H1 (cell line): ENCODE measurements at regions not wholly inside any gene's neighbourhood (a gene's known extent, or its start where the extent isn't known, plus 50 kb on each side); places are given as distances from the start of the nearest gene placed in this dataset.

Source experiments
- CTCF ChIA-PET: fragments of 300-600 bp; sonication (Branson Sonifier 250); formaldehyde crosslinking; loops from one replicate; lab custom pipeline; 2021; ENCODE audit not compliant: partially characterized antibody; lab: Charles Lee
- POLR2A ChIA-PET: fragments of 300-600 bp; sonication (Branson Sonifier 250); formaldehyde crosslinking; loops from one replicate; lab custom pipeline; 2021; ENCODE audit warnings: inconsistent platforms; ENCODE audit not compliant: partially characterized antibody; lab: Charles Lee
- DNase-seq, 2 experiments: peaks; one replicate each; pipeline versions ENCODE4 v3.0.0 to v3.0.0-alpha.2; 2010 to 2022; ENCODE audit warnings: low spot score in 2 of 2, low read depth in 1 of 2, mixed read lengths in 1 of 2
- FAIRE-seq: peaks from 2 replicates; lab custom pipeline; 2011; peaks lifted over from hg19 to GRCh38; lab: Jason Lieb, UNC
- H2AFZ ChIP-seq: 2 replicates; pipeline ENCODE4 v1.8.1; 2012; ENCODE audit warnings: low read length, inconsistent platforms
- H2AK5ac ChIP-seq: 2 replicates; pipeline ENCODE4 v1.6.1; 2013; ENCODE audit warnings: low read depth, low read length
- H2BK120ac ChIP-seq: replicated peaks from 2 replicates; pipeline ENCODE3; 2013; ENCODE audit warnings: low read depth, low read length, inconsistent platforms
- H2BK12ac ChIP-seq: 2 replicates; pipeline ENCODE4 v1.6.1; 2013; ENCODE audit warnings: low read depth, low read length
- H2BK15ac ChIP-seq: 2 replicates; pipeline ENCODE4 v1.6.1; 2013; ENCODE audit warnings: low read length
- H2BK20ac ChIP-seq: 2 replicates; pipeline ENCODE4 v1.6.1; 2013; ENCODE audit warnings: low read length
- H2BK5ac ChIP-seq: 2 replicates; pipeline ENCODE4 v1.6.1; 2013; ENCODE audit warnings: low read depth, low read length
- H3K14ac ChIP-seq: 2 replicates; pipeline ENCODE4 v1.6.1; 2013; ENCODE audit warnings: inconsistent platforms; ENCODE audit not compliant: insufficient read length
- H3K18ac ChIP-seq: 2 replicates; pipeline ENCODE4 v1.6.1; 2013; ENCODE audit warnings: low read length; ENCODE audit errors: extremely low read depth
- H3K23ac ChIP-seq: 2 replicates; pipeline ENCODE4 v1.6.1; 2013; ENCODE audit warnings: inconsistent platforms; ENCODE audit not compliant: insufficient read length
- H3K23me2 ChIP-seq: 2 replicates; pipeline ENCODE4 v1.6.1; 2013; ENCODE audit warnings: low read depth, low read length
- H3K27ac ChIP-seq: 2 replicates; pipeline ENCODE4 v1.6.1; 2011; ENCODE audit warnings: low read depth, low read length, inconsistent platforms
- H3K27me3 ChIP-seq, 4 experiments: replicated peaks in 1 of 4; 1 replicate in 1 of 4; 2 replicates in 3 of 4; pipeline versions ENCODE4 v1.6.1 to v1.8.1; 2011 to 2013; ENCODE audit warnings: low read length in 3 of 4, mild to moderate bottlenecking in 3 of 4, inconsistent platforms in 2 of 4, mixed read lengths in 2 of 4, moderate library complexity in 1 of 4; ENCODE audit not compliant: control insufficient read depth in 3 of 4, insufficient read depth in 3 of 4; ENCODE audit errors: extremely low read depth in 1 of 4
- H3K36me3 ChIP-seq, 4 experiments: 2 replicates each; pipeline versions ENCODE4 v1.6.1 to v1.8.1; 2011 to 2013; ENCODE audit warnings: mild to moderate bottlenecking in 4 of 4, low read length in 3 of 4, moderate library complexity in 2 of 4, control low read depth in 1 of 4, inconsistent platforms in 1 of 4; ENCODE audit not compliant: insufficient read depth in 4 of 4, control insufficient read depth in 2 of 4
- H3K4ac ChIP-seq: replicated peaks from 2 replicates; pipeline ENCODE3; 2013; ENCODE audit warnings: low read length, low read depth, mixed read lengths, inconsistent platforms; ENCODE audit not compliant: insufficient read length
- H3K4me1 ChIP-seq, 4 experiments: replicated peaks in 1 of 4; 1 replicate in 1 of 4; 2 replicates in 3 of 4; pipeline versions ENCODE4 v1.6.1 to v1.8.1; 2011 to 2013; ENCODE audit warnings: low read length in 3 of 4, inconsistent platforms in 2 of 4, mixed read lengths in 1 of 4; ENCODE audit not compliant: insufficient read depth in 4 of 4, control insufficient read depth in 3 of 4
- H3K4me2 ChIP-seq, 2 experiments: 2 replicates each; pipeline versions ENCODE4 v1.6.1 to v1.8.1; 2011 to 2013; ENCODE audit warnings: low read depth in 2 of 2, low read length in 2 of 2, control low read depth in 1 of 2, inconsistent platforms in 1 of 2, mild to moderate bottlenecking in 1 of 2; ENCODE audit not compliant: insufficient read depth in 1 of 2
- H3K4me3 ChIP-seq, 4 experiments: fragments of 200-600, 300-600 bp in 1 of 4; sonication (generic), shearing (Covaris generic), sonication (Bioruptor Twin) in 1 of 4; 2 replicates each; pipeline versions ENCODE4 v1.5.1 to v1.8.1; 2011 to 2016; ENCODE audit warnings: low read length in 4 of 4, low read depth in 3 of 4, control low read depth in 2 of 4, inconsistent platforms in 2 of 4, mild to moderate bottlenecking in 2 of 4, mixed read lengths in 1 of 4, moderate library complexity in 1 of 4; ENCODE audit not compliant: insufficient read depth in 2 of 4; ENCODE audit errors: extremely low read depth in 1 of 4
- H3K56ac ChIP-seq: replicated peaks from 2 replicates; pipeline ENCODE3; 2013; ENCODE audit warnings: low read depth, mild to moderate bottlenecking, mixed read lengths, low read length, inconsistent platforms; ENCODE audit not compliant: insufficient read length
- H3K79me1 ChIP-seq: 2 replicates; pipeline ENCODE4 v1.6.1; 2013; ENCODE audit warnings: low read depth, low read length, control low read depth
- H3K79me2 ChIP-seq, 2 experiments: 2 replicates each; pipeline versions ENCODE4 v1.6.1 to v1.8.1; 2012 to 2013; ENCODE audit warnings: low read length in 2 of 2, mild to moderate bottlenecking in 2 of 2, inconsistent platforms in 1 of 2; ENCODE audit not compliant: insufficient read depth in 2 of 2, control insufficient read depth in 1 of 2
- H3K9ac ChIP-seq, 4 experiments: replicated peaks in 1 of 4; 1 replicate in 1 of 4; 2 replicates in 3 of 4; pipeline versions ENCODE4 v1.6.1 to v1.8.1; 2011 to 2013; ENCODE audit warnings: low read depth in 3 of 4, low read length in 3 of 4, control low read depth in 2 of 4, mild to moderate bottlenecking in 2 of 4, moderate library complexity in 2 of 4, inconsistent platforms in 1 of 4; ENCODE audit errors: extremely low read depth in 1 of 4
- H3K9me3 ChIP-seq, 2 experiments: 2 replicates each; pipeline versions ENCODE4 v1.6.1 to v1.8.1; 2012 to 2013; ENCODE audit warnings: mild to moderate bottlenecking in 2 of 2, moderate library complexity in 2 of 2, control low read depth in 1 of 2, inconsistent platforms in 1 of 2, low read depth in 1 of 2, low read length in 1 of 2, mixed read lengths in 1 of 2; ENCODE audit not compliant: insufficient read depth in 2 of 2
- H4K20me1 ChIP-seq, 2 experiments: replicated peaks in 1 of 2; 2 replicates each; pipeline versions ENCODE3 to v1.8.1; 2011 to 2013; ENCODE audit warnings: inconsistent platforms in 2 of 2, low read length in 2 of 2, mild to moderate bottlenecking in 1 of 2; ENCODE audit not compliant: insufficient read depth in 2 of 2, control insufficient read depth in 1 of 2
- H4K5ac ChIP-seq: 2 replicates; pipeline ENCODE4 v1.6.1; 2013; ENCODE audit warnings: low read length, low read depth, mixed read lengths, inconsistent platforms; ENCODE audit not compliant: insufficient read length
- H4K8ac ChIP-seq: 2 replicates; pipeline ENCODE4 v1.8.0; 2013; ENCODE audit warnings: mild to moderate bottlenecking, moderate library complexity, low read length, inconsistent platforms; ENCODE audit not compliant: insufficient read depth; ENCODE audit errors: extremely low read depth
- H4K91ac ChIP-seq: replicated peaks from 2 replicates; pipeline ENCODE3; 2013; ENCODE audit warnings: low read length, mixed read lengths, inconsistent platforms; ENCODE audit not compliant: insufficient read length
- WGBS, 2 experiments: shearing (Covaris generic) in 1 of 2; methylation state at CpG; one replicate each; pipeline versions ENCODE4 v1.1.6 to v1.1.7; 2013 to 2015; ENCODE audit warnings: low lambda C conversion rate in 2 of 2, mixed read lengths in 2 of 2, inconsistent platforms in 1 of 2, low coverage in 1 of 2, missing lambda C conversion rate in 1 of 2; ENCODE audit not compliant: insufficient replicate concordance in 2 of 2, insufficient coverage in 1 of 2, insufficient read length in 1 of 2; ENCODE audit errors: extremely low coverage in 1 of 2, missing lambda C conversion rate in 1 of 2; 5-methylcytosine and 5-hydroxymethylcytosine counted together

DNA sequence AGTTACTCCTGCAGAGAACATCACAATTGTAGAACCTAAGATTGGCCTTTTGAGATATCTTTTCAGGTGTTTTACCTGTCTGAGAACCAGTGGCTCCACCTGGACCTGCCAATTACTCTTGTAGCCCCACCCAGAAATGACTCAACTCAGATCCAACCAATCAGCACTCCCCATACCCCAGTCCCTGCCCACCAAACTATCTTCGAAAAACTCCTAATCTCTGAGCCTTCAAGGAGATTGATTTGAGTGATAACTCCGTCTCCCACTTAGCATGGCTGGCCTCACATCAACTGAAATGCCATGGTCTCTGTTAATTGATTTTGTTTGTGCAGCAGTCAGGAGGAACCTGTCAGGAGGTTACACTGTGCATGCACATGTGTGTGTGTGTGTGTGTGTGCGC, 103.6 kb downstream of the MTNR1B start:
- peak; percentile 82 for FAIRE-seq
- H2BK12ac ChIP-seq, result peak overlapping the region; percentile 99

More for the DNA sequence above, 103.6 kb downstream of the MTNR1B start:
- ChIA-PET CTCF (interaction anchor here (0.6 to 1.2 kb wide), 2 partner anchors 21 to 40 kb away, joined by 4 to 8 read pairs; no protein-coding TSS in a partner anchor), POLR2A (interaction anchor here (0.7 to 2.6 kb wide), 2 partner anchors 44 to 125 kb away, joined by 4 to 13 read pairs; partner anchors contain the start of gene SLC36A4)
- peak in 1 of 2 experiments; percentile 52 for DNase-seq
- Histone ChIP-seq H3K36me3 (no peaks in the 10 kb centered on the region), H3K14ac (peak overlapping the region; percentile 96), H3K4me1 (peaks cover 7 to 18% (median 12%) of the 10 kb centered on the region in 4 experiments; a peak in 6 of 7 replicates), H4K8ac (no peak overlapping the region), H3K79me1 (no peaks in the 10 kb centered on the region), H4K20me1 (no peaks in the 10 kb centered on the region), H3K18ac (peak overlapping the region; percentile 95), H3K4me3 (peak overlapping the region in 2 of 4 experiments; percentile 12 to 35; a peak in 2 of 8 replicates), H2BK120ac (peak overlapping the region; percentile 95), H3K27me3 (no peaks in the 10 kb centered on the region), H3K79me2 (no peaks in the 10 kb centered on the region), H3K23me2 (no peaks in the 10 kb centered on the region), H4K5ac (peak overlapping the region; percentile 88), H3K23ac (no peak overlapping the region), H2AFZ (no peak overlapping the region), H3K9ac (peak overlapping the region in 2 of 4 experiments; percentile 18 to 20; a peak in 1 of 7 replicates), H4K91ac (peak overlapping the region; percentile 95), H3K56ac (peak overlapping the region; percentile 65), H3K27ac (peak overlapping the region; percentile 65), H3K9me3 (no peaks in the 10 kb centered on the region), H2BK5ac (peak overlapping the region; percentile 97; the same call in 1 of the 2 replicates), H2AK5ac (peak overlapping the region; percentile 99), H3K4me2 (peak overlapping the region; percentile 44 to 64), H2BK15ac (peak overlapping the region; percentile 97; the same call in 1 of the 2 replicates), H2BK20ac (peak overlapping the region; percentile 92), H3K4ac (peak overlapping the region; percentile 34)
- 83% methylated on average over 3 of the region's 3 CpGs; no CpG with 5 or more reads in 1 of the 2 experiments for WGBS, 2 experiments
